K562 (cell line): ENCODE measurements at regions not wholly inside any gene's neighbourhood (a gene's known extent, or its start where the extent isn't known, plus 50 kb on each side); places are given as distances from the start of the nearest gene placed in this dataset.
A peak's percentile ranks its signal among the peaks of the same experiment; 100 is the strongest.

Experiments used
- ATAC-seq: fragments of 200-7000 bp; cut with Tn5 transposase; 3 replicates; pipeline ENCODE4 v1.9.1; 2020; ENCODE audit warnings: moderate library complexity
- BruUV-seq: library from RNA; stranded (reverse); fragments of 400-500 nt; replicated peaks from 2 replicates; lab custom pipeline; 2021; lab: Mats Ljungman, UMichigan
- CTCF ChIA-PET: fragments of 300-600 bp; formaldehyde crosslinking; extraction: SDS; loops from one replicate; lab custom pipeline; 2021; ENCODE audit warnings: low intra/inter-chr PET ratio; lab: Yijun Ruan, JAX
- POLR2A ChIA-PET: fragments of 300-600, 350-650 bp; sonication (Branson Sonifier 250); formaldehyde crosslinking; extraction: SDS; loops from one replicate; lab custom pipeline; 2021; ENCODE audit warnings: antibody characterized with exemption, inconsistent platforms; lab: Yijun Ruan, JAX
- DNase-seq, 4 experiments: peaks; one replicate each; pipeline versions ENCODE4 v3.0.0 to v3.0.0-alpha.2; 2011 to 2018; ENCODE audit warnings: low spot score in 3 of 4, mixed read lengths in 3 of 4; ENCODE audit errors: extremely low read depth in 1 of 4
- FAIRE-seq: peaks from 2 replicates; lab custom pipeline; 2011; peaks lifted over from hg19 to GRCh38; lab: Jason Lieb, UNC
- H2AFZ ChIP-seq: 2 replicates; pipeline ENCODE4 v1.6.0; 2011; ENCODE audit warnings: low read depth, low read length, control low read depth, inconsistent platforms
- H3K27ac ChIP-seq: fragments of 200-600 bp; 3 replicates; pipeline ENCODE4 v1.8.0; 2011; ENCODE audit warnings: low read depth, mild to moderate bottlenecking, control low read depth, inconsistent platforms, low read length, moderate library complexity, mixed read lengths; ENCODE audit errors: extremely low read depth
- H3K27me3 ChIP-seq, 2 experiments: fragments of 300-600 bp in 1 of 2; 2 replicates in 1 of 2; 3 replicates in 1 of 2; pipeline versions ENCODE4 v1.6.0 to v1.8.0; 2011; ENCODE audit warnings: inconsistent platforms in 2 of 2, low read length in 2 of 2, mild to moderate bottlenecking in 1 of 2, mixed read lengths in 1 of 2, moderate library complexity in 1 of 2; ENCODE audit not compliant: control insufficient read depth in 2 of 2, insufficient read depth in 2 of 2
- H3K36me3 ChIP-seq: fragments of 300-600 bp; 3 replicates; pipeline ENCODE4 v1.8.0; 2011; ENCODE audit warnings: mild to moderate bottlenecking, low read length, inconsistent platforms; ENCODE audit not compliant: control insufficient read depth, insufficient read depth
- H3K4me1 ChIP-seq, 2 experiments: fragments of 200-600 bp in 1 of 2; replicated peaks in 1 of 2; 2 replicates in 1 of 2; 3 replicates in 1 of 2; pipeline versions ENCODE4 v1.5.1 to v1.8.0; 2011; ENCODE audit warnings: inconsistent platforms in 2 of 2, low read length in 2 of 2, mild to moderate bottlenecking in 1 of 2, mixed read lengths in 1 of 2, moderate library complexity in 1 of 2; ENCODE audit not compliant: control insufficient read depth in 2 of 2, insufficient read depth in 2 of 2
- H3K4me2 ChIP-seq: 2 replicates; pipeline ENCODE4 v1.6.1; 2011; ENCODE audit warnings: low read length, control low read depth, inconsistent platforms, mixed read lengths; ENCODE audit not compliant: insufficient read depth
- H3K4me3 ChIP-seq: fragments of 200-600 bp; sonication (generic), shearing (Covaris generic); 2 replicates; pipeline ENCODE4 v1.5.1; 2016; ENCODE audit warnings: control low read depth, inconsistent platforms
- H3K79me2 ChIP-seq: fragments of 200-600 bp; 3 replicates; pipeline ENCODE4 v1.8.0; 2011; ENCODE audit warnings: low read length, inconsistent platforms; ENCODE audit not compliant: control insufficient read depth, insufficient read depth
- H3K9ac ChIP-seq, 2 experiments: 2 replicates each; pipeline versions ENCODE4 v1.6.0 to v1.6.1; 2011; ENCODE audit warnings: low read depth in 2 of 2, low read length in 2 of 2, control low read depth in 1 of 2, inconsistent platforms in 1 of 2, mild to moderate bottlenecking in 1 of 2, mixed read lengths in 1 of 2; ENCODE audit not compliant: insufficient read depth in 1 of 2
- H3K9me1 ChIP-seq: one replicate; pipeline ENCODE4 v1.6.0; 2011; ENCODE audit warnings: inconsistent platforms, mild to moderate bottlenecking, low read length, moderate library complexity; ENCODE audit not compliant: control insufficient read depth, insufficient read depth
- H3K9me3 ChIP-seq: replicated peaks from 2 replicates; pipeline ENCODE4 v1.5.1; 2011; ENCODE audit warnings: low read depth, low read length, inconsistent platforms; ENCODE audit not compliant: control insufficient read depth, insufficient read depth
- H4K20me1 ChIP-seq: replicated peaks from 2 replicates; pipeline ENCODE4 v1.6.1; 2011; ENCODE audit warnings: low read length, inconsistent platforms, mixed read lengths; ENCODE audit not compliant: control insufficient read depth, insufficient read depth
- BCOR ChIP-seq: fragments of 450-650 bp; IDR thresholded peaks from 2 replicates; pipeline ENCODE4 v1.6.1; 2016
- CHAMP1 ChIP-seq: fragments of 450-650 bp; IDR thresholded peaks from 2 replicates; pipeline ENCODE4 v1.6.1; 2016; ENCODE audit warnings: mild to moderate bottlenecking
- FOXP1 ChIP-seq: sonication (generic); formaldehyde crosslinking; IDR thresholded peaks from 2 replicates; pipeline ENCODE4 v1.8.0; 2022; ENCODE audit warnings: mild to moderate bottlenecking, missing genetic modification reagents
- HDAC3 ChIP-seq: fragments of 450-650 bp; IDR thresholded peaks from 2 replicates; pipeline ENCODE4 v1.6.1; 2018; ENCODE audit warnings: borderline replicate concordance, mild to moderate bottlenecking, moderate library complexity; ENCODE audit not compliant: partially characterized antibody
- MYBL2 ChIP-seq, 2 experiments: fragments of 450-650 bp in 1 of 2; sonication (generic) in 1 of 2; formaldehyde crosslinking in 1 of 2; IDR thresholded peaks; 2 replicates each; pipeline versions ENCODE4 v1.6.1 to v1.8.1; 2017 to 2022; ENCODE audit warnings: borderline replicate concordance in 1 of 2, inconsistent platforms in 1 of 2, low read depth in 1 of 2, mild to moderate bottlenecking in 1 of 2, missing genetic modification reagents in 1 of 2, moderate library complexity in 1 of 2
- NEUROD1 ChIP-seq: fragments of 150-350 bp; IDR thresholded peaks from 2 replicates; pipeline ENCODE4 v1.6.1; 2014; ENCODE audit warnings: borderline replicate concordance, low read length, low read depth; ENCODE audit not compliant: partially characterized antibody
- NR0B1 ChIP-seq: fragments of 450-650 bp; IDR thresholded peaks from one replicate; pipeline ENCODE4 v1.6.1; 2018; ENCODE audit warnings: mild to moderate bottlenecking, moderate library complexity; ENCODE audit not compliant: partially characterized antibody
- NUFIP1 ChIP-seq: fragments of 450-650 bp; IDR thresholded peaks from 2 replicates; pipeline ENCODE4 v1.6.1; 2018; ENCODE audit not compliant: partially characterized antibody
- OTX1 ChIP-seq: fragments of 450-650 bp; formaldehyde crosslinking; IDR thresholded peaks from 2 replicates; pipeline ENCODE4 v1.4.0; 2022; ENCODE audit warnings: mild to moderate bottlenecking
- SAFB ChIP-seq: fragments of 200-400 bp; formaldehyde crosslinking; IDR thresholded peaks from 2 replicates; pipeline ENCODE4 v1.6.1; 2017; ENCODE audit warnings: low read depth, low read length, borderline replicate concordance
- ZNF184 ChIP-seq: sonication (generic); formaldehyde crosslinking; IDR thresholded peaks from 2 replicates; pipeline ENCODE4 v1.5.0; 2020; ENCODE audit warnings: missing genetic modification reagents
- WGBS: fragments of 100-300 bp; shearing (Covaris generic); methylation state at CpG from one replicate; pipeline ENCODE4 v1.1.6; 2016; ENCODE audit warnings: low coverage, mixed read lengths; ENCODE audit not compliant: insufficient coverage; ENCODE audit errors: missing lambda C conversion rate; 5-methylcytosine and 5-hydroxymethylcytosine counted together
- in situ Hi-C: fragments of 300-500 bp; cut with MboI; formaldehyde crosslinking; loops from 4 replicates; pipeline ENCODE4 v1.15.0; 2018; ENCODE audit warnings: inconsistent platforms, mixed read lengths
- intact Hi-C: fragments of 100-400 bp; cut with micrococcal nuclease; formaldehyde crosslinking; loops from 2 replicates; pipeline ENCODE4 v1.14.2; 2022

- DNase-seq (no peak), ATAC-seq (no peak), FAIRE-seq (no peak)
- no peak overlapping the region for H3K9ac ChIP-seq
- intact Hi-C loops (no loop called here), in situ Hi-C loops (no loop called here)
- no peaks in the 10 kb centered on the region for H3K9me1 ChIP-seq
- peaks cover 2 to 16% of the 10 kb centered on the region in 2 experiments; a peak in 4 of 5 replicates for H3K27me3 ChIP-seq
- no TSS peak for BruUV-seq
- ChIA-PET CTCF (no interaction called here), POLR2A (no interaction called here)
- peaks cover 0 to 2% of the 10 kb centered on the region in 2 experiments; a peak in 1 of 5 replicates for H3K4me1 ChIP-seq
- H2AFZ ChIP-seq = no peak overlapping the region
- H3K4me2 ChIP-seq = no peak overlapping the region
- no peak overlapping the region for H3K27ac ChIP-seq
- 0 out of 2 replicates have a peak, but pooled peaks have one; percentile 15 for TF ChIP-seq BCOR
- TF ChIP-seq HDAC3 = no peak
- TF ChIP-seq SAFB = no peak
- no peak for TF ChIP-seq FOXP1 (CRISPR knock-in tag)
- H3K36me3 ChIP-seq = no peaks in the 10 kb centered on the region
- no peaks in the 10 kb centered on the region for H3K9me3 ChIP-seq
- no peaks in the 10 kb centered on the region; the same call in 1 of the 2 replicates for H4K20me1 ChIP-seq
- H3K4me3 ChIP-seq = no peak overlapping the region
- H3K79me2 ChIP-seq = no peaks in the 10 kb centered on the region
- 3% methylated on average over 7 of the region's 8 CpGs for WGBS
Observed at GRCh38 chr4:152258804-152259708, 276.8 kb downstream of the FBXW7 start.

- ATAC-seq = no peak
- in situ Hi-C loops (no loop called here), intact Hi-C loops (no loop called here)
- BruUV-seq = no TSS peak
- Histone ChIP-seq H3K4me2 (no peak overlapping the region), H2AFZ (no peak overlapping the region), H4K20me1 (no peaks in the 10 kb centered on the region), H3K4me3 (no peak overlapping the region), H3K9ac (no peak overlapping the region), H3K9me3 (no peaks in the 10 kb centered on the region), H3K27ac (no peak overlapping the region), H3K9me1 (no peaks in the 10 kb centered on the region), H3K36me3 (no peaks in the 10 kb centered on the region), H3K4me1 (peaks cover 0 to 2% of the 10 kb centered on the region in 2 experiments; a peak in 1 of 5 replicates), H3K79me2 (no peaks in the 10 kb centered on the region), H3K27me3 (peaks cover 2 to 15% of the 10 kb centered on the region in 2 experiments; a peak in 3 of 5 replicates)
- WGBS = 0% methylated on average over 1 of the region's 5 CpGs
- DNase-seq = no peak
- FAIRE-seq = no peak
- ChIA-PET CTCF (no interaction called here), POLR2A (interaction anchor here (1.0 to 1.2 kb wide), 2 partner anchors 9 to 25 kb away, joined by 3 to 4 read pairs; no protein-coding TSS in a partner anchor)
- TF ChIP-seq NEUROD1 (no peak), NR0B1 (no peak), MYBL2 (IDR thresholded peaks at IDR 0.05; ENCODE audit: low read depth) (no peak), MYBL2 (CRISPR knock-in tag; IDR thresholded peaks at IDR 0.05; ENCODE audit: borderline replicate concordance) (no peak), ZNF184 (CRISPR knock-in tag) (no peak), NUFIP1 (no peak), CHAMP1 (no peak), OTX1 (CRISPR knock-in tag) (no peak)
Observed at GRCh38 chr4:152258391-152258790, 277.5 kb downstream of the FBXW7 start.
